Dermis blood vessel endothelial cell (primary cell): ENCODE measurements at regions not wholly inside any gene's neighbourhood (a gene's known extent, or its start where the extent isn't known, plus 50 kb on each side); places are given as distances from the start of the nearest gene placed in this dataset.

Experiments
- DNase-seq: peaks from one replicate; pipeline ENCODE4 v3.0.0; 2010

GRCh38 chr4:104795264-104795939 lies 300.7 kb upstream of the CXXC4 start:
- no peak for DNase-seq

- no peak for DNase-seq
These were observed 317.0 kb upstream of the CXXC4 start for GRCh38 chr4:104811727-104812126.

- DNase-seq, result no peak
These were observed 321.0 kb upstream of the CXXC4 start for GRCh38 chr4:104815665-104816064.

GRCh38 chr4:104818579-104818978 lies 323.9 kb upstream of the CXXC4 start:
- no peak for DNase-seq

GRCh38 chr4:104826171-104826570 lies 320.5 kb upstream of the TET2 start:
- DNase-seq, result no peak

GRCh38 chr4:104829761-104830160 lies 316.9 kb upstream of the TET2 start:
- DNase-seq, result no peak

GRCh38 chr4:104848597-104849225 lies 298.0 kb upstream of the TET2 start:
- no peak for DNase-seq

GRCh38 chr4:104859601-104860237 lies 287.0 kb upstream of the TET2 start:
- DNase-seq, result no peak

GRCh38 chr4:104860238-104861123 lies 286.2 kb upstream of the TET2 start:
- DNase-seq, result peak; percentile 75

- DNase-seq, result no peak
These were observed 279.9 kb upstream of the TET2 start for GRCh38 chr4:104866809-104867208.

- DNase-seq, result no peak
These were observed 278.1 kb upstream of the TET2 start for GRCh38 chr4:104868533-104868932.

GRCh38 chr4:104868958-104869357 lies 277.7 kb upstream of the TET2 start:
- no peak for DNase-seq

GRCh38 chr4:104869831-104870230 lies 276.8 kb upstream of the TET2 start:
- DNase-seq, result no peak

- no peak for DNase-seq
These were observed 276.0 kb upstream of the TET2 start for GRCh38 chr4:104870495-104871233.

- DNase-seq, result no peak
These were observed 267.7 kb upstream of the TET2 start for GRCh38 chr4:104878936-104879335.

GRCh38 chr4:104879367-104879766 lies 267.3 kb upstream of the TET2 start:
- no peak for DNase-seq

- no peak for DNase-seq
These were observed 266.8 kb upstream of the TET2 start for GRCh38 chr4:104879854-104880253.

GRCh38 chr4:104881136-104881886 lies 265.4 kb upstream of the TET2 start:
- no peak for DNase-seq

GRCh38 chr4:104890598-104891275 lies 255.9 kb upstream of the TET2 start:
- no peak for DNase-seq

GRCh38 chr4:104896660-104897645 lies 249.7 kb upstream of the TET2 start:
- no peak for DNase-seq
